Adrenal gland (tissue), 9 donors: ENCODE measurements at regions not wholly inside any gene's neighbourhood (a gene's known extent, or its start where the extent isn't known, plus 50 kb on each side); places are given as distances from the start of the nearest gene placed in this dataset.

Experiments
- DNase-seq, 7 donors: peaks; one replicate each; pipeline ENCODE4 v3.0.0-alpha.2; 2019 to 2020
- H3K27ac ChIP-seq, 5 donors: fragments of 200-600 bp; sonication (generic) in 4 of 5; 1 replicate in 3 of 5; 2 replicates in 2 of 5; pipeline versions ENCODE4 v1.5.1 to v1.8.0; 2016 to 2020; ENCODE audit warnings: mild to moderate bottlenecking in 1 of 5
- H3K27me3 ChIP-seq: fragments of 200-600 bp; 2 replicates; pipeline ENCODE4 v1.8.0; 2021
- H3K36me3 ChIP-seq, 2 donors: fragments of 200-600 bp; replicated peaks in 1 of 2; 1 replicate in 1 of 2; 2 replicates in 1 of 2; pipeline versions ENCODE4 v1.5.1 to v1.8.0; 2018 to 2022
- H3K4me1 ChIP-seq, 2 donors: fragments of 200-600 bp; replicated peaks in 1 of 2; 1 replicate in 1 of 2; 2 replicates in 1 of 2; pipeline versions ENCODE4 v1.5.1 to v1.8.0; 2018 to 2021
- H3K4me3 ChIP-seq, 4 donors: fragments of 200-600 bp; sonication (generic) in 3 of 4; one replicate each; pipeline ENCODE4 v1.5.1; 2016 to 2018
- H3K9me3 ChIP-seq, 3 donors: fragments of 200-600 bp; sonication (generic) in 1 of 3; replicated peaks in 1 of 3; 1 replicate in 2 of 3; 2 replicates in 1 of 3; pipeline versions ENCODE4 v1.5.1 to v1.8.0; 2016 to 2021
- CTCF ChIP-seq, 6 experiments: fragments of 450-650 bp in 4 of 6; fragments of 200-600 bp in 2 of 6; sonication (generic) in 1 of 6; IDR thresholded peaks; 1 replicate in 5 of 6; 2 replicates in 1 of 6; pipeline versions ENCODE4 v1.5.1 to v1.8.0; 2016 to 2021; ENCODE audit warnings: antibody characterized with exemption in 6 of 6, mild to moderate bottlenecking in 2 of 6, moderate library complexity in 1 of 6
- POLR2A ChIP-seq, 2 donors: fragments of 450-650 bp; IDR thresholded peaks; one replicate each; pipeline ENCODE4 v1.6.1; 2017; ENCODE audit warnings: antibody characterized with exemption in 2 of 2, mild to moderate bottlenecking in 2 of 2, moderate library complexity in 1 of 2
- WGBS, 4 donors: extraction: QIAGEN DNeasy Blood & Tissue Kit in 2 of 4; methylation state at CpG; one replicate each; pipeline versions ENCODE4 v1.1.5 to v1.1.7; 2013 to 2017; 5-methylcytosine and 5-hydroxymethylcytosine counted together
- intact Hi-C, 2 donors: fragments of 100-400 bp; cut with DNase I; formaldehyde crosslinking; loops; one replicate each; pipeline versions ENCODE4 v1.14.1 to v1.15.0; 2022 to 2023
- donor health status: healthy with polysubstance abuse.
- donor health status: Bipolar disorder and iron deficiency.
- donor health status: DM: yes; HTN: yes; CAD: no.
- donor health status: DM: no; HTN: no; CAD: no.
- donor health status: DM: no; HTN: no; CAD: no.

DNA sequence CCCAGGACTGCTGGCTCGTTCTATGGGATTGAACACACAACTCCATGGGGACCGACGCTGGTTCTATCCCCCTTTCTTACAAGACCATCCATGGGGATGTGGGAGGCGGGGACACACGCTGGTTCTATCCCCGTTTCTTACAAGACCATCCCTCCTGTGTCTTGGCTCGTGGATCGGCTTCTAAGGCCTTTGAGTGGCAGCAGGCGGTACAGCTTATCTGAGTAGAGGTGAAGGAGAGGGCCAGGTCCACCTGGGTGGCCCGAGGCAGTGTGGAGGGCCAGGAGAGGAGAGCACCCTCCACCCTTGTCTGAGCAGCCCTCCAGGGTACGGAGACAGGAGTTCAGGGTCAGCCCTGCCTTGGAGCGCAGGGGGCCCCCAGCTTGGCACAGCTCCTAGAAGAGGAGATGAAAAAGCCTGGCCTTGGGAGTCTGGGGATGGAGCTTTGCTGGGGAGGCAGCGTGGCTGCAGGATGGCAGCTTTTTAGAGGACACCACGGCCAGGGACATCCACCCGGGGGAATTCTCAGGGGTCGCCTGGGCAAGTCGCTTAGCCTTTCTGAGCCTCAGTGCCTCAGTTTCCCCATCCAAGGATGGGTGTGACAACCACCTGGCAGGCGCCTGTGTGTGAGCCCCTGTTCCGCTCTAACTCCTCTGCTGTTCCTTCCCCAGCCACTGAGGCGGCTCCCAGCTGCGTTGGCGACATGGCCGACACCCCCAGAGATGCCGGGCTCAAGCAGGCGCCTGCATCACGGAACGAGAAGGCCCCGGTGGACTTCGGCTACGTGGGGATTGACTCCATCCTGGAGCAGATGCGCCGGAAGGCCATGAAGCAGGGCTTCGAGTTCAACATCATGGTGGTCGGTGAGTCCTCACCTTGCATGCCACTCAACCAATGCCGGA lies 341.0 kb downstream of the SEC14L1 start:
- no peaks in the 10 kb centered on the region for H3K27me3 ChIP-seq
- no peaks in the 10 kb centered on the region for H3K9me3 ChIP-seq
- TF ChIP-seq CTCF (IDR thresholded peaks at IDR 0.05) (no peak), POLR2A (IDR thresholded peaks at IDR 0.05) (no peak)
- WGBS, 4 donors = 65 to 70% (median 68%) methylated on average over 19 to 35 of the region's 35 CpGs
- peaks cover 0 to 23% of the 10 kb centered on the region in 2 donors for H3K36me3 ChIP-seq
- no peak for DNase-seq
- peak overlapping the region in 1 of 5 donors; percentile 2 for H3K27ac ChIP-seq
- intact Hi-C loops = loop anchor here in 1 of 2 donors (10.0 kb wide), 1 partner anchor 47 kb away; no protein-coding TSS in a partner anchor
- peaks cover 25 to 56% of the 10 kb centered on the region in 2 donors for H3K4me1 ChIP-seq
- no peak overlapping the region for H3K4me3 ChIP-seq

GRCh38 chr17:77482375-77483127 lies 341.8 kb downstream of the SEC14L1 start:
- DNase-seq = no peak
- 63 to 80% (median 72%) methylated on average over 1 to 25 of the region's 25 CpGs for WGBS, 4 donors
- H3K9me3 ChIP-seq = no peaks in the 10 kb centered on the region
- no peak overlapping the region for H3K27ac ChIP-seq
- intact Hi-C loops = loop anchor here in 1 of 2 donors (10.0 kb wide), 1 partner anchor 48 kb away; no protein-coding TSS in a partner anchor
- no peak overlapping the region for H3K4me3 ChIP-seq
- no peak for TF ChIP-seq POLR2A (IDR thresholded peaks at IDR 0.05)
- TF ChIP-seq CTCF (IDR thresholded peaks at IDR 0.05) = no peak
- H3K4me1 ChIP-seq = peaks cover 18 to 48% of the 10 kb centered on the region in 2 donors
- H3K36me3 ChIP-seq = peaks cover 0 to 30% of the 10 kb centered on the region in 2 donors
- no peaks in the 10 kb centered on the region for H3K27me3 ChIP-seq

DNA sequence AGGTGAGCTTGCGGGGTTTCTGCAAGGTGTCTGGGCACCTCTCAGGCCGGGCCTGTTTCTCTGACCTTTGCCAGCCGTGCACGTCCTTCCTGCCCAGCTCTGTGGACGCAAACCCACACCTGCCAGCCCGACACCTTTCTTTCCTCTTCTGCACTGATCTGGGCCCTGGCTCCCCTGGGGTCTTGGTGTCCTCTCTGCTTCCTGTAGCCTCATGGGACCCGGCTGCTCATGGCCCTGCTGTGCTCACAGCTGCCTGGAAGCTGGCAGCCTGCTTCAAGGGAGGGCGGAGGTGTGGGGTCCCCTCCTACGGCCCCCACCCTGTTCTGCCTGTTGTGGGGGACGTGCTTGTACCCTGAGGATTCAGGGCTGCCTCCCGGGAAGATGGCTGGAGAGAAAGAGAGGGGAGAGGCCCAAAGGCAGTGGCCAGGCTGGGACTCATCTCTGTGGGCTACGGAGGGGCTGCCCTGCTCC lies 342.4 kb downstream of the SEC14L1 start:
- no peak for TF ChIP-seq POLR2A (IDR thresholded peaks at IDR 0.05)
- no peak for TF ChIP-seq CTCF (IDR thresholded peaks at IDR 0.05)
- H3K27ac ChIP-seq = no peak overlapping the region
- no peaks in the 10 kb centered on the region for H3K27me3 ChIP-seq
- H3K4me1 ChIP-seq = peaks cover 12 to 42% of the 10 kb centered on the region in 2 donors
- no peaks in the 10 kb centered on the region for H3K9me3 ChIP-seq
- H3K4me3 ChIP-seq = no peak overlapping the region
- intact Hi-C loops = loop anchor here in 1 of 2 donors (10.0 kb wide), 1 partner anchor 48 kb away; no protein-coding TSS in a partner anchor
- no peak for DNase-seq
- 86 to 93% (median 89%) methylated on average over 7 to 12 of the region's 12 CpGs for WGBS, 4 donors
- peaks cover 0 to 36% of the 10 kb centered on the region in 2 donors for H3K36me3 ChIP-seq

DNA sequence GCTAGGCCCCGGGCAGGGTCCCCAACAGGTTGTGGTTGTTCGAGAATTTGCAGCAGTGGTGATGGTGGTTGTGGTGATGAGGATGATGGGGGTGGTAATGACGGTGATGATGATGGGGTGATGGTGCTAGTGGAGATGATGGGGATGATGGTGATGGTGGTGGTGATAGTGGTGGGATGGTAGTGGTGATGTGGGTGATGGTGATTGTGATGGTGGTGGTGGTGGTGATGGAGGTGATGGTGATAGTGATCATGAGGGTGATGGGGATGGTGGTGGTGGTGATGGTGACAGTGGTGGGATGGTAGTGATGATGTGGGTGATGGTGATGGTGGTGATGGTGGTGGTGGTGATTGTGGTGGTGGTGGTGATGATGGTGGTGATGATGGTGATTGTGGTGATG lies 343.3 kb downstream of the SEC14L1 start:
- intact Hi-C loops = loop anchor here in 1 of 2 donors (10.0 kb wide), 1 partner anchor 49 kb away; no protein-coding TSS in a partner anchor
- Histone ChIP-seq H3K27ac (peak overlapping the region in 1 of 5 donors; percentile 10), H3K27me3 (no peaks in the 10 kb centered on the region), H3K4me1 (peaks cover 10 to 33% of the 10 kb centered on the region in 2 donors), H3K4me3 (no peak overlapping the region), H3K36me3 (peaks cover 0 to 46% of the 10 kb centered on the region in 2 donors), H3K9me3 (no peaks in the 10 kb centered on the region)
- TF ChIP-seq CTCF (IDR thresholded peaks at IDR 0.05) (no peak), POLR2A (IDR thresholded peaks at IDR 0.05) (no peak)
- no peak for DNase-seq
- 92 to 100% (median 98%) methylated on average over 3 of the region's 3 CpGs for WGBS, 4 donors
